Fibroblast of skin of abdomen (primary cell): ENCODE measurements at regions not wholly inside any gene's neighbourhood (a gene's known extent, or its start where the extent isn't known, plus 50 kb on each side); places are given as distances from the start of the nearest gene placed in this dataset.

Source experiments
- DNase-seq: peaks from one replicate; pipeline ENCODE4 v3.0.0-alpha.2; 2013

GRCh38 chr10:78973901-78974616, 94.7 kb upstream of the ZMIZ1 start:
- peak; percentile 74 for DNase-seq

- peak; percentile 90 for DNase-seq
These were observed 94.0 kb upstream of the ZMIZ1 start for GRCh38 chr10:78974617-78975317.

- no peak for DNase-seq
These were observed 92.8 kb upstream of the ZMIZ1 start for GRCh38 chr10:78975926-78976325.

- DNase-seq = no peak
These were observed 91.7 kb upstream of the ZMIZ1 start for GRCh38 chr10:78976825-78977755.

- no peak for DNase-seq
These were observed 88.8 kb upstream of the ZMIZ1 start for GRCh38 chr10:78979938-78980337.

GRCh38 chr10:78980354-78980753, 88.4 kb upstream of the ZMIZ1 start:
- DNase-seq = no peak

GRCh38 chr10:78980815-78981214, 88.0 kb upstream of the ZMIZ1 start:
- DNase-seq = no peak

GRCh38 chr10:78981257-78981969, 87.4 kb upstream of the ZMIZ1 start:
- no peak for DNase-seq

GRCh38 chr10:78981970-78982281, 86.8 kb upstream of the ZMIZ1 start:
- no peak for DNase-seq

GRCh38 chr10:78982726-78983125, 86.0 kb upstream of the ZMIZ1 start:
- DNase-seq = no peak

GRCh38 chr10:78983608-78984007, 85.2 kb upstream of the ZMIZ1 start:
- no peak for DNase-seq

- peak; percentile 34 for DNase-seq
These were observed 82.6 kb upstream of the ZMIZ1 start for GRCh38 chr10:78985973-78986818.

GRCh38 chr10:78991187-78991586, 77.6 kb upstream of the ZMIZ1 start:
- peak; percentile 30 for DNase-seq

- no peak for DNase-seq
These were observed 76.4 kb upstream of the ZMIZ1 start for GRCh38 chr10:78992333-78992732.

GRCh38 chr10:78993261-78993945, 75.4 kb upstream of the ZMIZ1 start:
- no peak for DNase-seq

GRCh38 chr10:78995987-78996791, 72.6 kb upstream of the ZMIZ1 start:
- DNase-seq = no peak

- no peak for DNase-seq
These were observed 72.0 kb upstream of the ZMIZ1 start for GRCh38 chr10:78996792-78997129.

- DNase-seq = no peak
These were observed 70.8 kb upstream of the ZMIZ1 start for GRCh38 chr10:78997635-78998618.
